Esophagus muscularis mucosa (tissue), 3 donors: ENCODE measurements at regions not wholly inside any gene's neighbourhood (a gene's known extent, or its start where the extent isn't known, plus 50 kb on each side); places are given as distances from the start of the nearest gene placed in this dataset.

Source experiments
- POLR2A ChIP-seq: fragments of 450-650 bp; IDR thresholded peaks from one replicate; pipeline ENCODE4 v1.6.1; 2017; ENCODE audit warnings: antibody characterized with exemption, moderate library complexity, mild to moderate bottlenecking, low read depth
- TF ChIP-seq, protein P1 (sequence below), 3 experiments: fragments of 200-600 bp in 2 of 3; fragments of 450-650 bp in 1 of 3; sonication (generic) in 2 of 3; IDR thresholded peaks; one replicate each; pipeline ENCODE4 v1.5.1; 2017 to 2019; ENCODE audit warnings: antibody characterized with exemption in 3 of 3, mild to moderate bottlenecking in 2 of 3, moderate library complexity in 1 of 3

GRCh38 chr2:163264341-163264740, 425.8 kb upstream of the KCNH7 start:
- TF ChIP-seq, protein P1, sequence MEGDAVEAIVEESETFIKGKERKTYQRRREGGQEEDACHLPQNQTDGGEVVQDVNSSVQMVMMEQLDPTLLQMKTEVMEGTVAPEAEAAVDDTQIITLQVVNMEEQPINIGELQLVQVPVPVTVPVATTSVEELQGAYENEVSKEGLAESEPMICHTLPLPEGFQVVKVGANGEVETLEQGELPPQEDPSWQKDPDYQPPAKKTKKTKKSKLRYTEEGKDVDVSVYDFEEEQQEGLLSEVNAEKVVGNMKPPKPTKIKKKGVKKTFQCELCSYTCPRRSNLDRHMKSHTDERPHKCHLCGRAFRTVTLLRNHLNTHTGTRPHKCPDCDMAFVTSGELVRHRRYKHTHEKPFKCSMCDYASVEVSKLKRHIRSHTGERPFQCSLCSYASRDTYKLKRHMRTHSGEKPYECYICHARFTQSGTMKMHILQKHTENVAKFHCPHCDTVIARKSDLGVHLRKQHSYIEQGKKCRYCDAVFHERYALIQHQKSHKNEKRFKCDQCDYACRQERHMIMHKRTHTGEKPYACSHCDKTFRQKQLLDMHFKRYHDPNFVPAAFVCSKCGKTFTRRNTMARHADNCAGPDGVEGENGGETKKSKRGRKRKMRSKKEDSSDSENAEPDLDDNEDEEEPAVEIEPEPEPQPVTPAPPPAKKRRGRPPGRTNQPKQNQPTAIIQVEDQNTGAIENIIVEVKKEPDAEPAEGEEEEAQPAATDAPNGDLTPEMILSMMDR (IDR thresholded peaks at IDR 0.05): no peak
- TF ChIP-seq POLR2A: no peak
